ENCODE measurements at regions not wholly inside any gene's neighbourhood (a gene's known extent, or its start where the extent isn't known, plus 50 kb on each side); places are given as distances from the start of the nearest gene placed in this dataset.
"Not testable (repeated sequence)": the region's sequence is repeated elsewhere in the genome, so short reads cannot be mapped to it uniquely, and the experiment has no call there.

DNA sequence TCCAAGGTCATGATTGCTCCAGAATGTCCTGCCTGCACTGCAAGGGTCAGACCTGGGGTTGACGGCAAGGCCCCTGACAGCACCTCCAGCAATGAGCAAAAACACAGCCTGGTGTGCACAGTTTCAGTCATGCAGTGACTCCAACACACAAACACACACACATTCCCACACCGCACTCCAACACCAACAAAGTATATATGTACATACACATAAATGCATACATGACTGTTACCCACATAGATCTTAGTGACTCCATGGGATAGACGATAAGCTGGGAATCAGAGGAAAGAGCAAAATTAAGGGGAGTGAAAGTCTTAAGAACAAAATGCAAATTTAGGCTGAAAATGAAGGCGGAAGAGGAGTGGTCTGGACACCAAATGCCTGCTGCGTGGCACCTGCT, 112.7 kb upstream of the TEKT4 start:
- no peak overlapping the region for H3K4me3 ChIP-seq (ENCODE audit: insufficient read depth, low read length)
- H3K27me3 ChIP-seq (ENCODE audit: insufficient read depth, low read length): no peaks in the 10 kb centered on the region
- no peaks in the 10 kb centered on the region for H3K36me3 ChIP-seq (ENCODE audit: insufficient read depth, low read length)
- DNase-seq (ENCODE audit: insufficient read length, low spot score, missing footprints): peak; percentile 68
- H3K4me2 ChIP-seq (ENCODE audit: insufficient read depth, low read length): no peak overlapping the region
- no peaks in the 10 kb centered on the region for H3K9me3 ChIP-seq (ENCODE audit: low read depth, low read length)
- H2AFZ ChIP-seq (ENCODE audit: low read length): no peak overlapping the region
- TF ChIP-seq, protein P1, sequence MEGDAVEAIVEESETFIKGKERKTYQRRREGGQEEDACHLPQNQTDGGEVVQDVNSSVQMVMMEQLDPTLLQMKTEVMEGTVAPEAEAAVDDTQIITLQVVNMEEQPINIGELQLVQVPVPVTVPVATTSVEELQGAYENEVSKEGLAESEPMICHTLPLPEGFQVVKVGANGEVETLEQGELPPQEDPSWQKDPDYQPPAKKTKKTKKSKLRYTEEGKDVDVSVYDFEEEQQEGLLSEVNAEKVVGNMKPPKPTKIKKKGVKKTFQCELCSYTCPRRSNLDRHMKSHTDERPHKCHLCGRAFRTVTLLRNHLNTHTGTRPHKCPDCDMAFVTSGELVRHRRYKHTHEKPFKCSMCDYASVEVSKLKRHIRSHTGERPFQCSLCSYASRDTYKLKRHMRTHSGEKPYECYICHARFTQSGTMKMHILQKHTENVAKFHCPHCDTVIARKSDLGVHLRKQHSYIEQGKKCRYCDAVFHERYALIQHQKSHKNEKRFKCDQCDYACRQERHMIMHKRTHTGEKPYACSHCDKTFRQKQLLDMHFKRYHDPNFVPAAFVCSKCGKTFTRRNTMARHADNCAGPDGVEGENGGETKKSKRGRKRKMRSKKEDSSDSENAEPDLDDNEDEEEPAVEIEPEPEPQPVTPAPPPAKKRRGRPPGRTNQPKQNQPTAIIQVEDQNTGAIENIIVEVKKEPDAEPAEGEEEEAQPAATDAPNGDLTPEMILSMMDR (IDR thresholded peaks at IDR 0.05; ENCODE audit: extremely low read depth, low read depth, low read length): no peak
- H3K79me2 ChIP-seq (ENCODE audit: insufficient read depth, low read length): no peaks in the 10 kb centered on the region
- H4K20me1 ChIP-seq (ENCODE audit: insufficient read depth, low read length): no peaks in the 10 kb centered on the region
- H3K27ac ChIP-seq (ENCODE audit: low read depth, low read length): no peak overlapping the region
- no peaks in the 10 kb centered on the region for H3K4me1 ChIP-seq (ENCODE audit: insufficient read depth, low read length)

DNA sequence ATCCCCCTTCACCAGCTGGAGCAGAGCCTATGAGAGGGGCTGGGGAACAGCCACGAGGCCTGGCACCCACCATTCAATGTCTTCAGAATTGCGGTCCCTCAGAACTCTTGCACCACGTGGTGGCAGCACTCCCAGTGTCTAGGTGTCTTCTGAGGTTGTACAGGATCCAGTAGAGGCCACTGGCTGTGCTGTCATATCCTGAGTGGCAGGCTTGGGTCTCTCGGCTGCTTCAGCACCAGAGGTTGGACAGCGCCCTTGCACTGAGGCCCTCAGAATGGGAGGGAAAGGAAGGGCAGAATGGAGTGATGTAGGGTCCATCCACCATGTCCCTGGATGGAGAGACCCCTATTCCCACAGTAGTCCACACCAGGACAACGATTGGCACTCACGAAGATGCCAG, 112.0 kb upstream of the TEKT4 start:
- H3K36me3 ChIP-seq (ENCODE audit: insufficient read depth, low read length): no peaks in the 10 kb centered on the region
- DNase-seq (ENCODE audit: insufficient read length, low spot score, missing footprints): no peak
- H3K27me3 ChIP-seq (ENCODE audit: insufficient read depth, low read length): no peaks in the 10 kb centered on the region
- H3K4me1 ChIP-seq (ENCODE audit: insufficient read depth, low read length): no peaks in the 10 kb centered on the region
- H3K4me3 ChIP-seq (ENCODE audit: insufficient read depth, low read length): no peak overlapping the region
- TF ChIP-seq, protein P1 (IDR thresholded peaks at IDR 0.05; ENCODE audit: extremely low read depth, low read depth, low read length): no peak
- no peaks in the 10 kb centered on the region for H3K79me2 ChIP-seq (ENCODE audit: insufficient read depth, low read length)
- no peaks in the 10 kb centered on the region for H4K20me1 ChIP-seq (ENCODE audit: insufficient read depth, low read length)
- H3K9me3 ChIP-seq (ENCODE audit: low read depth, low read length): no peaks in the 10 kb centered on the region
- H3K4me2 ChIP-seq (ENCODE audit: insufficient read depth, low read length): no peak overlapping the region
- no peak overlapping the region for H2AFZ ChIP-seq (ENCODE audit: low read length)
- no peak overlapping the region for H3K27ac ChIP-seq (ENCODE audit: low read depth, low read length)

DNA sequence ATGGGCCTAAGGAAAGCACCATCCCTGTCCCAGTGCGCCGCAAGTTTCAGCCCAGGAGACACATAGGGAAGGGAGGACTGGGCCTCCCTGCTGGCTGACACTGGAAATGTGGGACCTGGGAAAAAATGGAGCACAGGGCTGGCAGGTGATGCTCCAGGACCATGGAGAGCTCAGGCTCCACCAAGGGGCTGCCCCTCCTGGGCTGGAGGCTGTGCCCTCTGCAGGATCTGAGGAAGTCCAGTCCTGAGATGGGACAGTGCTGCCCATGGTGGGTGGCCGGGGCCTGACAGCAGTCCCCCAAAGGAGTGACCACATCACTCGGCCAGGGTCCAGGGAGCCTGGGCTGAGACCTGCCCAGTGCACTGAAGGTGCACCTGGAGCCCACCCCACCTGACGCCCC, 108.6 kb upstream of the TEKT4 start:
- TF ChIP-seq, protein P1 (IDR thresholded peaks at IDR 0.05; ENCODE audit: extremely low read depth, low read depth, low read length): no peak
- Histone ChIP-seq H3K4me1 (ENCODE audit: insufficient read depth, low read length) (no peaks in the 10 kb centered on the region), H3K9me3 (ENCODE audit: low read depth, low read length) (no peaks in the 10 kb centered on the region), H2AFZ (ENCODE audit: low read length) (no peak overlapping the region), H3K79me2 (ENCODE audit: insufficient read depth, low read length) (no peaks in the 10 kb centered on the region), H3K4me2 (ENCODE audit: insufficient read depth, low read length) (no peak overlapping the region), H3K4me3 (ENCODE audit: insufficient read depth, low read length) (no peak overlapping the region), H4K20me1 (ENCODE audit: insufficient read depth, low read length) (no peaks in the 10 kb centered on the region), H3K27me3 (ENCODE audit: insufficient read depth, low read length) (no peaks in the 10 kb centered on the region), H3K27ac (ENCODE audit: low read depth, low read length) (no peak overlapping the region), H3K36me3 (ENCODE audit: insufficient read depth, low read length) (no peaks in the 10 kb centered on the region)
- no peak for DNase-seq (ENCODE audit: insufficient read length, low spot score, missing footprints)

DNA sequence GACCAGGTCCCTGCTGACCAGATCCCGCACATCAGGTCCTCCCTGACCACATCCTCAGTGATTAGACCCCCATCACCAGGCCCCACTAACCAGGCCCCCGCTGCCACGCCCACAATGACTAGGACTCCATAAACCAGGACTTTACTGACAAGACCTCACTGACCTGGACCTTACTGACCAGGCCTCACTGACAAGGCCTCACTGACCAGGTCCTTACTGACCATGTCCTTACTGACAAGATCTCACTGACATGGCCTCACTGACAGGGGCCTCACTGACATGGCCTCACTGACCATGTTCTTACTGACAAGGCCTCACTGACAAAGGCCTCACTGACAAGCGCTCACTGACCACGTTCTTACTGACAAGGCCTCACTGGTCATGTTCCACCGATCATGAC, 107.9 kb upstream of the TEKT4 start:
- H3K79me2 ChIP-seq (ENCODE audit: insufficient read depth, low read length): no peaks in the 10 kb centered on the region
- H3K36me3 ChIP-seq (ENCODE audit: insufficient read depth, low read length): no peaks in the 10 kb centered on the region
- H2AFZ ChIP-seq (ENCODE audit: low read length): no peak overlapping the region
- H3K4me1 ChIP-seq (ENCODE audit: insufficient read depth, low read length): no peaks in the 10 kb centered on the region
- no peaks in the 10 kb centered on the region for H3K27me3 ChIP-seq (ENCODE audit: insufficient read depth, low read length)
- H3K27ac ChIP-seq (ENCODE audit: low read depth, low read length): no peak overlapping the region
- H3K9me3 ChIP-seq (ENCODE audit: low read depth, low read length): no peaks in the 10 kb centered on the region
- no peak overlapping the region for H3K4me3 ChIP-seq (ENCODE audit: insufficient read depth, low read length)
- no peak overlapping the region for H3K4me2 ChIP-seq (ENCODE audit: insufficient read depth, low read length)
- no peak for DNase-seq (ENCODE audit: insufficient read length, low spot score, missing footprints)
- TF ChIP-seq, protein P1 (IDR thresholded peaks at IDR 0.05; ENCODE audit: extremely low read depth, low read depth, low read length): no peak
- H4K20me1 ChIP-seq (ENCODE audit: insufficient read depth, low read length): no peaks in the 10 kb centered on the region

DNA sequence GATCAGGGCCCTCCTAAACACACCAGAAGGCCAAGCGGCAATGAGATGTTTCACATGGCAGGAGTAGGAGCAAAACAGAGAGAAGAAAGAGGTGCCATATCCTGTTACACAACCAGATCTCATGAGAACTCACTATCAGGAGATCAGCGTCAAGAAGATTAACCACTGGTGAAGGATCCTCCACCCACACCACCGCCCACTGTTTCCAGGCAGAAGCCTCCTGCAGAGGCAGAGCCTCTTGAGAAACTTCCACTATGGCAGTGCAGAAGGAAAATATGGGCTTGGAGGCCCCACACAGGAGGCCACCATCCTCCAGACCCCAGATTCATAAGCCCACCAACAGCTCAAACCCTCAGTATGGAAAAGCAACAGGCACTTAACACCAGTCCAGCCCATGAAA, 106.9 kb upstream of the TEKT4 start:
- H3K79me2 ChIP-seq (ENCODE audit: insufficient read depth, low read length); H4K20me1 ChIP-seq (ENCODE audit: insufficient read depth, low read length); H3K9me3 ChIP-seq (ENCODE audit: low read depth, low read length); DNase-seq (ENCODE audit: insufficient read length, low spot score, missing footprints); H3K36me3 ChIP-seq (ENCODE audit: insufficient read depth, low read length); H3K4me2 ChIP-seq (ENCODE audit: insufficient read depth, low read length); H3K4me3 ChIP-seq (ENCODE audit: insufficient read depth, low read length); H2AFZ ChIP-seq (ENCODE audit: low read length); H3K27ac ChIP-seq (ENCODE audit: low read depth, low read length); H3K27me3 ChIP-seq (ENCODE audit: insufficient read depth, low read length); H3K4me1 ChIP-seq (ENCODE audit: insufficient read depth, low read length): not testable (repeated sequence)
